Caco-2 (cell line): ENCODE measurements at regions not wholly inside any gene's neighbourhood (a gene's known extent, or its start where the extent isn't known, plus 50 kb on each side); places are given as distances from the start of the nearest gene placed in this dataset.
A peak's percentile ranks its signal among the peaks of the same experiment; 100 is the strongest.

ENCODE experiments used
- BruUV-seq: library from RNA; stranded (reverse); fragments of 400-500 nt; replicated peaks from 2 replicates; lab custom pipeline; 2021; lab: Mats Ljungman, UMichigan
- CTCF ChIA-PET: fragments of 300-600 bp; sonication (Branson Sonifier 250); formaldehyde crosslinking; loops from one replicate; lab custom pipeline; 2022; ENCODE audit warnings: antibody characterized with exemption; lab: Charles Lee
- POLR2A ChIA-PET: fragments of 300-600 bp; sonication (Branson Sonifier 250); formaldehyde crosslinking; loops from one replicate; lab custom pipeline; 2022; ENCODE audit warnings: antibody characterized with exemption; lab: Charles Lee
- DNase-seq, 2 experiments: peaks; one replicate each; pipeline versions ENCODE4 v3.0.0 to v3.0.0-alpha.2; 2020 to 2022
- H3K27me3 ChIP-seq: replicated peaks from 2 replicates; pipeline ENCODE4 v1.6.0; 2011; ENCODE audit warnings: low read length; ENCODE audit not compliant: control insufficient read depth, insufficient read depth
- H3K36me3 ChIP-seq: 2 replicates; pipeline ENCODE4 v1.5.1; 2011; ENCODE audit warnings: low read length; ENCODE audit not compliant: control insufficient read depth, insufficient read depth
- H3K4me1 ChIP-seq: fragments of 250-450 bp; sonication (Bioruptor Pico); 2 replicates; pipeline ENCODE4 v1.5.1; 2020; ENCODE audit warnings: mild to moderate bottlenecking
- H3K4me3 ChIP-seq: 2 replicates; pipeline ENCODE4 v1.5.1; 2011; ENCODE audit warnings: low read depth, mild to moderate bottlenecking, control low read depth, low read length
- H3K9me3 ChIP-seq: fragments of 250-450 bp; sonication (Bioruptor Pico); 2 replicates; pipeline ENCODE4 v1.5.1; 2020; ENCODE audit warnings: mild to moderate bottlenecking, moderate library complexity
- H3K27ac Mint-ChIP-seq: one replicate; pipeline ENCODE4 v1.8.0; 2022; ENCODE audit warnings: mixed read lengths; ENCODE audit not compliant: unreplicated experiment
- H3K27me3 Mint-ChIP-seq: one replicate; pipeline ENCODE4 v1.8.0; 2022; ENCODE audit warnings: mixed read lengths; ENCODE audit not compliant: insufficient read depth, unreplicated experiment
- H3K36me3 Mint-ChIP-seq: one replicate; pipeline ENCODE4 v1.8.0; 2022; ENCODE audit warnings: mild to moderate bottlenecking, mixed read lengths; ENCODE audit not compliant: insufficient read depth, unreplicated experiment
- H3K4me1 Mint-ChIP-seq: one replicate; pipeline ENCODE4 v1.8.0; 2022; ENCODE audit warnings: low read depth, mixed read lengths; ENCODE audit not compliant: unreplicated experiment
- H3K4me3 Mint-ChIP-seq: one replicate; pipeline ENCODE4 v1.8.0; 2022; ENCODE audit warnings: mild to moderate bottlenecking, moderate library complexity, mixed read lengths; ENCODE audit not compliant: unreplicated experiment
- H3K9me3 Mint-ChIP-seq: one replicate; pipeline ENCODE4 v1.8.0; 2022; ENCODE audit warnings: mixed read lengths; ENCODE audit not compliant: unreplicated experiment
- CTCF ChIP-seq, 2 experiments: fragments of 200-600 bp in 1 of 2; IDR thresholded peaks; 1 replicate in 1 of 2; 2 replicates in 1 of 2; pipeline versions ENCODE4 v1.5.1 to v1.8.0; 2011 to 2022; ENCODE audit warnings: antibody characterized with exemption in 1 of 2, control low read depth in 1 of 2, inconsistent platforms in 1 of 2, low read depth in 1 of 2, low read length in 1 of 2, mild to moderate bottlenecking in 1 of 2, moderate library complexity in 1 of 2; ENCODE audit not compliant: insufficient read depth in 1 of 2, severe bottlenecking in 1 of 2, unreplicated experiment in 1 of 2
- intact Hi-C: fragments of 100-400 bp; cut with micrococcal nuclease; formaldehyde crosslinking; loops from one replicate; pipeline ENCODE4 v1.10.0; 2022; ENCODE audit not compliant: unreplicated experiment

GRCh38 chr14:50041980-50042379 lies 74.4 kb downstream of the VCPKMT start:
- H3K4me1 Mint-ChIP-seq = peaks cover 18% of the 10 kb centered on the region
- Histone ChIP-seq H3K36me3 (no peaks in the 10 kb centered on the region), H3K9me3 (no peaks in the 10 kb centered on the region), H3K4me1 (peaks cover 50% of the 10 kb centered on the region), H3K27me3 (no peaks in the 10 kb centered on the region), H3K4me3 (no peak overlapping the region)
- DNase-seq = no peak
- no peaks in the 10 kb centered on the region for H3K9me3 Mint-ChIP-seq
- no peak overlapping the region for H3K27ac Mint-ChIP-seq
- no peaks in the 10 kb centered on the region for H3K36me3 Mint-ChIP-seq
- BruUV-seq = no TSS peak
- POLR2A ChIA-PET = no interaction called here
- H3K27me3 Mint-ChIP-seq = no peaks in the 10 kb centered on the region
- H3K4me3 Mint-ChIP-seq = no peak overlapping the region
- intact Hi-C loops = no loop called here
- CTCF ChIA-PET = no interaction called here
- no peak for TF ChIP-seq CTCF (IDR thresholded peaks at IDR 0.05; ENCODE audit: insufficient read depth in 1 of 2, low read depth in 1 of 2, low read length in 1 of 2, severe bottlenecking in 1 of 2, unreplicated experiment in 1 of 2)

- Histone ChIP-seq H3K4me1 (peaks cover 66% of the 10 kb centered on the region), H3K36me3 (no peaks in the 10 kb centered on the region), H3K9me3 (no peaks in the 10 kb centered on the region), H3K4me3 (no peak overlapping the region), H3K27me3 (no peaks in the 10 kb centered on the region)
- no peak for DNase-seq
- Mint-ChIP-seq H3K27me3 (no peaks in the 10 kb centered on the region), H3K36me3 (peaks cover under 1% of the 10 kb centered on the region), H3K4me3 (no peak overlapping the region), H3K4me1 (peaks cover 31% of the 10 kb centered on the region), H3K9me3 (no peaks in the 10 kb centered on the region), H3K27ac (no peak overlapping the region)
- ChIA-PET POLR2A (no interaction called here), CTCF (interaction anchor here (0.5 kb wide), 1 partner anchor 289 kb away, joined by 13 read pairs; no protein-coding TSS in a partner anchor)
- TF ChIP-seq CTCF (IDR thresholded peaks at IDR 0.05; ENCODE audit: insufficient read depth in 1 of 2, low read depth in 1 of 2, low read length in 1 of 2, severe bottlenecking in 1 of 2, unreplicated experiment in 1 of 2) = no peak
- intact Hi-C loops = no loop called here
- no TSS peak for BruUV-seq
Observed at GRCh38 chr14:50044042-50044651, 72.2 kb downstream of the VCPKMT start.

- H3K9me3 ChIP-seq = no peaks in the 10 kb centered on the region
- ChIA-PET POLR2A (no interaction called here), CTCF (interaction anchor here (0.5 kb wide), 1 partner anchor 288 kb away, joined by 13 read pairs; no protein-coding TSS in a partner anchor)
- DNase-seq = peak; percentile 7 to 64
- no peak for TF ChIP-seq CTCF (IDR thresholded peaks at IDR 0.05; ENCODE audit: insufficient read depth in 1 of 2, low read depth in 1 of 2, low read length in 1 of 2, severe bottlenecking in 1 of 2, unreplicated experiment in 1 of 2)
- BruUV-seq = no TSS peak
- no peaks in the 10 kb centered on the region for H3K27me3 Mint-ChIP-seq
- H3K4me3 Mint-ChIP-seq = no peak overlapping the region
- intact Hi-C loops = no loop called here
- H3K36me3 Mint-ChIP-seq = peaks cover 4% of the 10 kb centered on the region
- H3K36me3 ChIP-seq = no peaks in the 10 kb centered on the region
- H3K4me1 Mint-ChIP-seq = peaks cover 31% of the 10 kb centered on the region
- no peak overlapping the region for H3K4me3 ChIP-seq
- peaks cover 58% of the 10 kb centered on the region for H3K4me1 ChIP-seq
- H3K27ac Mint-ChIP-seq = peak overlapping the region; percentile 36
- no peaks in the 10 kb centered on the region for H3K27me3 ChIP-seq
- no peaks in the 10 kb centered on the region for H3K9me3 Mint-ChIP-seq
Observed at GRCh38 chr14:50045039-50045711, 71.2 kb downstream of the VCPKMT start.
